Peyer's patch (tissue), 4 donors: ENCODE measurements at regions not wholly inside any gene's neighbourhood (a gene's known extent, or its start where the extent isn't known, plus 50 kb on each side); places are given as distances from the start of the nearest gene placed in this dataset.

Source experiments
- CTCF ChIP-seq, 6 experiments: fragments of 450-650 bp in 4 of 6; fragments of 200-600 bp in 2 of 6; sonication (generic) in 1 of 6; IDR thresholded peaks; one replicate each; pipeline ENCODE4 v1.5.1; 2017 to 2019; ENCODE audit warnings: antibody characterized with exemption in 6 of 6, mild to moderate bottlenecking in 3 of 6, moderate library complexity in 1 of 6
- POLR2A ChIP-seq, 2 donors: fragments of 450-650 bp; IDR thresholded peaks; one replicate each; pipeline ENCODE4 v1.5.1; 2017; ENCODE audit warnings: antibody characterized with exemption in 2 of 2, mild to moderate bottlenecking in 2 of 2, moderate library complexity in 2 of 2

- TF ChIP-seq CTCF (IDR thresholded peaks at IDR 0.05) (no peak), POLR2A (IDR thresholded peaks at IDR 0.05) (no peak)
These were observed 78.2 kb upstream of the BOC start for GRCh38 chr3:113133140-113133539.
